Choroid plexus epithelial cell (primary cell): ENCODE measurements at regions not wholly inside any gene's neighbourhood (a gene's known extent, or its start where the extent isn't known, plus 50 kb on each side); places are given as distances from the start of the nearest gene placed in this dataset.
"Not testable (repeated sequence)": the region's sequence is repeated elsewhere in the genome, so short reads cannot be mapped to it uniquely, and the experiment has no call there.

Experiments
- DNase-seq: peaks from one replicate; pipeline ENCODE4 v3.0.0-alpha.2; 2010; ENCODE audit warnings: low read depth
- H3K4me3 ChIP-seq: 2 replicates; pipeline ENCODE4 v1.5.1; 2011; ENCODE audit warnings: low read depth, mild to moderate bottlenecking, control low read depth, low read length, moderate library complexity
- CTCF ChIP-seq: conservative IDR thresholded peaks from 2 replicates; pipeline ENCODE4 v1.5.1; 2011; ENCODE audit warnings: low read depth, mild to moderate bottlenecking, control low read depth, inconsistent platforms, low read length, moderate library complexity

DNA sequence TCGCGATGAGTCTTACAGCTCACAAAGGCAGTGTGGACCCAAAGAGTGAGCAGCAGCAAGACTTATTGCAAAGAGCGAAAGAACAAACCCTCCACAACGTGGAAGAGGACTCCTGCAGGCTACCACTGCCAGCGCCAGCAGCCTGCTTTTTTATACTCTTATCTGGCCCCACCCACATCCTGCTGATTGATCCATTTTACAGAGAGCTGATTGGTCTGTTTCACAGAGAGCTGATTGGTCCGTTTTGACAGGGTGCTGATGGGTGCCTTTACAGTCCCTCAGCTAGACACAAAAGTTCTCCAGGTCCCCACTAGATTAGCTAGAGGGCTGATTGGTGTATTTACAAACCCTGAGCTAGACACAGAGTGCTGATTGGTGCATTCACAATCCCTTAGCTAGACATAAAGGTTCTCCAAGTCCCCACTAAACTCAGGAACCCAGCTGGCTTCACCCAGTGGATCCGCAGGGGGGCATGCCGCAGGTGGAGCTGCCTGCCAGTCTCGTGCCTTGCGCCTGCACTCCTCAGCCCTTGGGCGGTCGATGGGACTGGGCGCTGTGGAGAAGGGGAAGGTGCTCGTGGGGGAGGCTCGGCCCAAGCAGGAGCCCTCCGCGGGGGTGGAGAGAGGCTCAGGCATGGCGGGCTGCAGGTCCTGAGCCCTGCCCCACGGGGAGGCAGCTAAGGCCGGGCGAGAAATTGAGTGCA lies 75.7 kb downstream of the QDPR start:
- not testable (repeated sequence) for DNase-seq

DNA sequence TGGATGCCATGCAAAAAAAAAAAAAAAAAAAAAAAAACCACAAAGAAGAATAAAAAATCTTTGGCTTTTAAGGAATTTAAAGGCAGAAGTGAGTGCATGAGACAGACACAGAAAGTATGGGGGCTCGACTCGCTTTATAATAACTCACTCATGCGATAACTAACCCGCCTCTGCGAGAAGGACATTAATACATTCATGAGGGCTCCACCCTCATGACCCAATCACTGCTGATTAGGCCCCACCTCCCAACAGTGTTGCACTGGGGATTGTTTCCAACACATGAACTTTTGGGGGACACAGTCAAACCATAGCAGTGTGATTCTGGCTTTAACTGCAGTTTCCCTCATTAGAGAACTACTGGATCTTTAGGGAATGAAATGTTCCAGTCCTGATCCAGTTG lies 78.1 kb downstream of the QDPR start:
- TF ChIP-seq CTCF, result no peak
- no peak overlapping the region for H3K4me3 ChIP-seq
- no peak for DNase-seq

More for the DNA sequence above, 75.7 kb downstream of the QDPR start:
- H3K4me3 ChIP-seq, result not testable (repeated sequence)

GRCh38 chr4:17427991-17428390 lies 83.9 kb downstream of the QDPR start:
- DNase-seq, result no peak
- TF ChIP-seq CTCF, result no peak
- no peak overlapping the region for H3K4me3 ChIP-seq

DNA sequence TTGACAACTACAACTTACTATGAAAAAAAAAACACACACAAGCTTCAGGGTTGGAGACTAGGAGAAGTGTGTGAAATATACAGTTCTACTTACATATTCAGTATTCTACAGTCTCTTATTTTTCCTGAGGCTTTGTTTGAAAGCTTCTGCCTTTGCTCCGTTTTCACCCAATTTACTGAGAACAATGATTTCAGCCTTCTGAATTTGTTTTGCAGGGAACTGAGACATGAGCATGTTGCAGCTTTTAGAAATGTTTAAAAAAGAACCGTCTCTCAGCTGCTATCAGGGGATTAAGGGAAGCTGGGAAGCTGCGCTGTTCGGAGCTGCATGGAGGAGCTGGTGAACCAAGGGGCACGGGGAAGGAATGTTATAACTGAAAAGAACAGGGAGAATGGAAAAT lies 85.7 kb downstream of the QDPR start:
- no peak for TF ChIP-seq CTCF
- H3K4me3 ChIP-seq, result no peak overlapping the region

DNA sequence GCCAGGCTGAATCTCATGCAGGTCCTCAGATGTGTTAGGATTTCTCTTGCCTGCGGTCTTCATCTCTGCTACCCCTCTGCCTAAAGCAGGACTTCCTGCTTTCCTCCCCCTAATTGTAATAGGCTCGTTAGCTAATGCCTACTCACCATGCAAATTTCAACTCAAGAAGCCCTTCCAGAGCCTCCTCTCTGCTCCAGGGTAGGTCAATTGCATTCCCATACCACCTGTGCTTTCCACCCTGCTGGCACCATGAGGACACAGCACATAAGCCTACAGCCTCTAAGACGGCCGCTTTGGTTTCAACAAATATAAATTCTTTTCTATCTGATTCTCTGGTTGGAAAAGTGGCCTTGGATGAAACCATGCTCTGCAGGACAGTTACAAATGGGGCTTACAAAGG lies 93.9 kb downstream of the QDPR start:
- no peak for TF ChIP-seq CTCF
- DNase-seq, result no peak
- no peak overlapping the region for H3K4me3 ChIP-seq

More for the DNA sequence above, 85.7 kb downstream of the QDPR start:
- no peak for DNase-seq

GRCh38 chr4:17414392-17414791 lies 97.5 kb downstream of the QDPR start:
- TF ChIP-seq CTCF, result no peak
- no peak overlapping the region for H3K4me3 ChIP-seq
- DNase-seq, result no peak

DNA sequence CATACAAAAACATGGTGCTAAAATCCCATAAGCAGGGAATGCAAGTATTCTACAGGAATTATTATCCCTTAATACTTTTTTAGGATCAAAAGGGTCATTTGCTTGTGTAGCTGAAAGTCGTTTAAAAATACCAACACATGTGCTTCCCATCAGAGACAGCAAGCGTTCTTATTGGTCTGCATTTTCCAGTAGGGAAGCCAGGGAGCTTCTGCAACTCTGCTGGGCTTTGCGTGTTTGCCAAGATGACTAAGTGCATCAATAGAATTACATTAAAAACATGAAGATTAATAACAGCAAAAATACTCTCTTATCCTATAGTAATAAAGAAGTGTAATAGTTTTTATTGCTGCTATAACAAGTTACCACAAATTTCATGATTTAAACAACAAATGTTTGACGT lies 111.2 kb downstream of the QDPR start:
- TF ChIP-seq CTCF, result no peak
- no peak overlapping the region for H3K4me3 ChIP-seq

More for the DNA sequence above, 111.2 kb downstream of the QDPR start:
- DNase-seq, result peak; percentile 1
